WTC11 (cell line): ENCODE measurements at regions not wholly inside any gene's neighbourhood (a gene's known extent, or its start where the extent isn't known, plus 50 kb on each side); places are given as distances from the start of the nearest gene placed in this dataset.

Experiments
- ATAC-seq: fragments of 200-7000 bp; cut with Tn5 transposase; 2 replicates; pipeline ENCODE4 v1.10.0; 2021; ENCODE audit warnings: mild to moderate bottlenecking, moderate library complexity
- CTCF ChIA-PET: fragments of 300-600 bp; sonication (Branson Sonifier 250); formaldehyde crosslinking; loops from one replicate; lab custom pipeline; 2021; ENCODE audit warnings: antibody characterized with exemption; lab: Charles Lee
- POLR2A ChIA-PET: fragments of 350-600 bp; sonication (Branson Sonifier 250); formaldehyde crosslinking; loops from one replicate; lab custom pipeline; 2021; ENCODE audit warnings: antibody characterized with exemption; lab: Charles Lee
- DNase-seq: peaks from one replicate; pipeline ENCODE4 v3.0.0; 2021; ENCODE audit warnings: low spot score
- H3K27ac Mint-ChIP-seq: 2 replicates; pipeline ENCODE4 v1.8.0; 2021; ENCODE audit warnings: mixed read lengths
- H3K27me3 Mint-ChIP-seq: 2 replicates; pipeline ENCODE4 v1.8.0; 2021; ENCODE audit warnings: low read depth, mild to moderate bottlenecking, moderate library complexity, mixed read lengths
- H3K36me3 Mint-ChIP-seq: 2 replicates; pipeline ENCODE4 v1.8.0; 2021; ENCODE audit warnings: mixed read lengths
- H3K4me1 Mint-ChIP-seq: 2 replicates; pipeline ENCODE4 v1.8.0; 2022; ENCODE audit warnings: mixed read lengths
- H3K4me3 Mint-ChIP-seq: 2 replicates; pipeline ENCODE4 v1.8.0; 2021; ENCODE audit warnings: mild to moderate bottlenecking, moderate library complexity, mixed read lengths
- H3K9me3 Mint-ChIP-seq: 2 replicates; pipeline ENCODE4 v1.8.0; 2021; ENCODE audit warnings: mixed read lengths
- CTCF ChIP-seq: fragments of 200-600 bp; IDR thresholded peaks from 2 replicates; pipeline ENCODE4 v1.8.0; 2022; ENCODE audit warnings: antibody characterized with exemption
- HMGXB4 ChIP-seq: sonication (generic); formaldehyde crosslinking; IDR thresholded peaks from 2 replicates; pipeline ENCODE4 v1.8.1; 2023; ENCODE audit warnings: mild to moderate bottlenecking, moderate library complexity, missing genetic modification reagents
- IRF2 ChIP-seq: sonication (generic); formaldehyde crosslinking; IDR thresholded peaks from 2 replicates; pipeline ENCODE4 v1.8.0; 2022; ENCODE audit warnings: low read depth, missing genetic modification reagents, borderline replicate concordance
- JUN ChIP-seq: sonication (generic); formaldehyde crosslinking; IDR thresholded peaks from 2 replicates; pipeline ENCODE4 v1.8.0; 2023; ENCODE audit warnings: mild to moderate bottlenecking, missing genetic modification reagents
- KAT7 ChIP-seq: sonication (generic); formaldehyde crosslinking; IDR thresholded peaks from 2 replicates; pipeline ENCODE4 v1.8.1; 2023; ENCODE audit warnings: missing genetic modification reagents, mild to moderate bottlenecking, borderline replicate concordance
- NR1H2 ChIP-seq: sonication (generic); formaldehyde crosslinking; IDR thresholded peaks from 2 replicates; pipeline ENCODE4 v1.9.0; 2021; ENCODE audit warnings: mild to moderate bottlenecking, moderate library complexity, missing genetic modification reagents
- NR2C2 ChIP-seq: sonication (generic); formaldehyde crosslinking; IDR thresholded peaks from 2 replicates; pipeline ENCODE4 v1.8.0; 2022; ENCODE audit warnings: mild to moderate bottlenecking, missing genetic modification reagents
- SP1 ChIP-seq: sonication (generic); formaldehyde crosslinking; conservative IDR thresholded peaks from 2 replicates; pipeline ENCODE4 v1.8.1; 2022; ENCODE audit warnings: missing genetic modification reagents
- ZNF317 ChIP-seq: sonication (generic); formaldehyde crosslinking; IDR thresholded peaks from 2 replicates; pipeline ENCODE4 v1.8.1; 2023; ENCODE audit warnings: low read depth, mild to moderate bottlenecking, moderate library complexity, missing genetic modification reagents, borderline replicate concordance
- ZNF396 ChIP-seq: fragments of 250-450 bp; sonication (Bioruptor Pico); IDR thresholded peaks from 2 replicates; pipeline ENCODE4 v1.8.0; 2021; ENCODE audit warnings: mild to moderate bottlenecking, moderate library complexity, borderline replicate concordance
- ZNF416 ChIP-seq: fragments of 250-450 bp; sonication (Bioruptor Pico); IDR thresholded peaks from 2 replicates; pipeline ENCODE4 v1.9.0; 2021; ENCODE audit warnings: mild to moderate bottlenecking, inconsistent platforms
- ZSCAN18 ChIP-seq: fragments of 250-450 bp; sonication (Bioruptor Pico); IDR thresholded peaks from 2 replicates; pipeline ENCODE4 v2.1.2; 2022; ENCODE audit warnings: mild to moderate bottlenecking, moderate library complexity
- TF ChIP-seq, protein P1 (sequence below): sonication (generic); formaldehyde crosslinking; IDR thresholded peaks from 2 replicates; pipeline ENCODE4 v1.8.1; 2023; ENCODE audit warnings: mild to moderate bottlenecking, missing genetic modification reagents
- TF ChIP-seq, protein P2 (sequence below): sonication (generic); formaldehyde crosslinking; IDR thresholded peaks from 2 replicates; pipeline ENCODE4 v1.8.1; 2022; ENCODE audit warnings: missing genetic modification reagents, borderline replicate concordance
- TF ChIP-seq, protein P3 (sequence below): sonication (generic); formaldehyde crosslinking; IDR thresholded peaks from 2 replicates; pipeline ENCODE4 v1.8.0; 2022; ENCODE audit warnings: mild to moderate bottlenecking, missing genetic modification reagents

DNA sequence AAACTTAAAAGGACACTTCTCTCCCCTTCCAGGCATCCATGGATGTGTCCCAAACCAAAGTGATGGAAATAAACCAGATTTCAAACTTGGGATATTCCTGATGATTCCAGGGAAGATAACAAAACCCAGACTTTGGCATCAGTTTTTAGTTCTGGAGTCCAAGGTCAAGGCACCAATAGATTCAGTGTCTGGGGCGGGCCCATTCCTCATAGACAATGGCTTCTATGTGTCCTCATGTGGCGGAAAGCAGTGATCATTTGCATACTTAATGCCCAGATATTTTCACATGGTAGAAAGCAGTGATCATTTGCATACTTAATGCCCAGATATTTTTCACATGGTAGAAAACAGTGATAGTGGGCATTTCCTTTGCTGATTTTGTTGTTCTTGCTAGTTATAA, 151.4 kb upstream of the DAP start (continued):
- no peak for TF ChIP-seq ZNF317 (CRISPR knock-in tag)

DNA sequence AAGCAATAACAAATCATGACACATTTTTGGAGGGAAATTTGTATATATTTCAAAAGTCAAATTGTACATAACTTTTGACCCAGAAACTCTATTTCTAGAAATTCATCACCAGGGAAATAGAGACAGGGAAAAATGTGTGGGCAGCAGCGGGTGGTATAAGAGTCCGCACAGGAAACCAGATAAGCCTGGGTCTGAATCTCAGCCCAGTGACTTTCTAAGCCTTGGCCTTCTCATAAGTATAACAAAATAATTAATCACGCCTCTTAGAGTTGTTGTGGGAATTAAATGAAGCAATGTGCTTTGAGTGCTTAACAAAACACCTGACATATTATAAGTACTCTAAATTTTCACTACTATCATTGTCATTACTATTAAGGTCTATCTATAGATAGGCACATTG, 149.2 kb upstream of the DAP start:
- ATAC-seq, result no peak
- ChIA-PET POLR2A (no interaction called here), CTCF (no interaction called here)
- Mint-ChIP-seq H3K9me3 (no peaks in the 10 kb centered on the region), H3K36me3 (no peaks in the 10 kb centered on the region), H3K27me3 (no peaks in the 10 kb centered on the region; the same call in 1 of the 2 replicates), H3K4me1 (peaks cover 12% of the 10 kb centered on the region), H3K4me3 (no peak overlapping the region), H3K27ac (no peak overlapping the region)
- no peak for DNase-seq
- no peak for TF ChIP-seq ZNF396
- TF ChIP-seq SP1, result no peak
- no peak for TF ChIP-seq KAT7 (CRISPR knock-in tag)
- TF ChIP-seq, protein P1, sequence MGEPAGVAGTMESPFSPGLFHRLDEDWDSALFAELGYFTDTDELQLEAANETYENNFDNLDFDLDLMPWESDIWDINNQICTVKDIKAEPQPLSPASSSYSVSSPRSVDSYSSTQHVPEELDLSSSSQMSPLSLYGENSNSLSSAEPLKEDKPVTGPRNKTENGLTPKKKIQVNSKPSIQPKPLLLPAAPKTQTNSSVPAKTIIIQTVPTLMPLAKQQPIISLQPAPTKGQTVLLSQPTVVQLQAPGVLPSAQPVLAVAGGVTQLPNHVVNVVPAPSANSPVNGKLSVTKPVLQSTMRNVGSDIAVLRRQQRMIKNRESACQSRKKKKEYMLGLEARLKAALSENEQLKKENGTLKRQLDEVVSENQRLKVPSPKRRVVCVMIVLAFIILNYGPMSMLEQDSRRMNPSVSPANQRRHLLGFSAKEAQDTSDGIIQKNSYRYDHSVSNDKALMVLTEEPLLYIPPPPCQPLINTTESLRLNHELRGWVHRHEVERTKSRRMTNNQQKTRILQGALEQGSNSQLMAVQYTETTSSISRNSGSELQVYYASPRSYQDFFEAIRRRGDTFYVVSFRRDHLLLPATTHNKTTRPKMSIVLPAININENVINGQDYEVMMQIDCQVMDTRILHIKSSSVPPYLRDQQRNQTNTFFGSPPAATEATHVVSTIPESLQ (CRISPR knock-in tag), result no peak
- TF ChIP-seq, protein P2, sequence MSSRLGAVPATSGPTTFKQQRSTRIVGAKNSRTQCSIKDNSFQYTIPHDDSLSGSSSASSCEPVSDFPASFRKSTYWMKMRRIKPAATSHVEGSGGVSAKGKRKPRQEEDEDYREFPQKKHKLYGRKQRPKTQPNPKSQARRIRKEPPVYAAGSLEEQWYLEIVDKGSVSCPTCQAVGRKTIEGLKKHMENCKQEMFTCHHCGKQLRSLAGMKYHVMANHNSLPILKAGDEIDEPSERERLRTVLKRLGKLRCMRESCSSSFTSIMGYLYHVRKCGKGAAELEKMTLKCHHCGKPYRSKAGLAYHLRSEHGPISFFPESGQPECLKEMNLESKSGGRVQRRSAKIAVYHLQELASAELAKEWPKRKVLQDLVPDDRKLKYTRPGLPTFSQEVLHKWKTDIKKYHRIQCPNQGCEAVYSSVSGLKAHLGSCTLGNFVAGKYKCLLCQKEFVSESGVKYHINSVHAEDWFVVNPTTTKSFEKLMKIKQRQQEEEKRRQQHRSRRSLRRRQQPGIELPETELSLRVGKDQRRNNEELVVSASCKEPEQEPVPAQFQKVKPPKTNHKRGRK (CRISPR knock-in tag), result no peak
- no peak for TF ChIP-seq NR1H2 (CRISPR knock-in tag)
- TF ChIP-seq CTCF, result no peak
- TF ChIP-seq JUN (CRISPR knock-in tag), result no peak
- no peak for TF ChIP-seq HMGXB4 (CRISPR knock-in tag)
- TF ChIP-seq ZSCAN18 (CRISPR knock-in tag), result no peak
- no peak for TF ChIP-seq NR2C2 (CRISPR knock-in tag)
- no peak for TF ChIP-seq IRF2 (CRISPR knock-in tag)
- TF ChIP-seq ZNF416 (CRISPR knock-in tag), result no peak
- TF ChIP-seq, protein P3, sequence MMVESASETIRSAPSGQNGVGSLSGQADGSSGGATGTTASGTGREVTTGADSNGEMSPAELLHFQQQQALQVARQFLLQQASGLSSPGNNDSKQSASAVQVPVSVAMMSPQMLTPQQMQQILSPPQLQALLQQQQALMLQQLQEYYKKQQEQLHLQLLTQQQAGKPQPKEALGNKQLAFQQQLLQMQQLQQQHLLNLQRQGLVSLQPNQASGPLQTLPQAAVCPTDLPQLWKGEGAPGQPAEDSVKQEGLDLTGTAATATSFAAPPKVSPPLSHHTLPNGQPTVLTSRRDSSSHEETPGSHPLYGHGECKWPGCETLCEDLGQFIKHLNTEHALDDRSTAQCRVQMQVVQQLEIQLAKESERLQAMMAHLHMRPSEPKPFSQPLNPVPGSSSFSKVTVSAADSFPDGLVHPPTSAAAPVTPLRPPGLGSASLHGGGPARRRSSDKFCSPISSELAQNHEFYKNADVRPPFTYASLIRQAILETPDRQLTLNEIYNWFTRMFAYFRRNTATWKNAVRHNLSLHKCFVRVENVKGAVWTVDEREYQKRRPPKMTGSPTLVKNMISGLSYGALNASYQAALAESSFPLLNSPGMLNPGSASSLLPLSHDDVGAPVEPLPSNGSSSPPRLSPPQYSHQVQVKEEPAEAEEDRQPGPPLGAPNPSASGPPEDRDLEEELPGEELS (CRISPR knock-in tag), result no peak
